ENCODE measurements at regions not wholly inside any gene's neighbourhood (a gene's known extent, or its start where the extent isn't known, plus 50 kb on each side); places are given as distances from the start of the nearest gene placed in this dataset.

DNA sequence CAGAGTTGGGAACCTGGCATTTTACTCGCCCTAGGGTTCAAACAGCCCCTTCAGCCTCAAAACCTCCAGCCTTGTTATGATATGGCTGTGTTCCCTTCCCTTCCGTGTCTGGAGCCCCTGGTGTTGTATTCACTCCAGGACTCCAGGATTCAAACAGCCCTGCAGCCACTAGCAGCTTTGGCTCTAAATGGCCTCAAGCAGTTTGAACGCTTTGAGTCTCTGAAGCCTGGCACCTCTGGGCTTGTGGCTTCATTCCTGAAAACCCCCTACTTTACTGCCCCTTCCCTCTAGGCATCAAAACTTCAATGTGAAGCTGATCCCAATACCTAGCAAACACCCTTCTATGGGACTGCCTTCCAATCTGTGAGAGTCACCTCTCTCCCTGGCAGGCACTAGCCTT lies 67.9 kb upstream of the RMST start:
- no peak overlapping the region for H3K4me2 ChIP-seq
- POLR2A ChIA-PET = no interaction called here
- CTCF ChIA-PET = interaction anchor here (2.5 kb wide), 1 partner anchor 10 kb away, joined by 21 read pairs; no protein-coding TSS in a partner anchor
- H3K9ac ChIP-seq = no peak overlapping the region
- no peaks in the 10 kb centered on the region for H3K79me2 ChIP-seq (ENCODE audit: insufficient read depth)
- no peaks in the 10 kb centered on the region for H3K4me1 ChIP-seq (ENCODE audit: control insufficient read depth in 1 of 2, insufficient read depth in 2 of 2, low read depth in 1 of 2, low read length in 1 of 2)
- H3K27ac ChIP-seq (ENCODE audit: low read depth in 2 of 2, low read length in 1 of 2) = no peak overlapping the region
- no peaks in the 10 kb centered on the region for H3K27me3 ChIP-seq (ENCODE audit: insufficient read depth)
- no peak overlapping the region for H3K4me3 ChIP-seq (ENCODE audit: low read depth in 2 of 2, low read length in 1 of 2)
- 19% methylated on average over 3 of the region's 3 CpGs for WGBS (ENCODE audit: low lambda C conversion rate)
- H3K36me3 ChIP-seq (replicated peaks in 1 of 2; ENCODE audit: control insufficient read depth in 1 of 2, insufficient read depth in 2 of 2, low read length in 1 of 2) = no peaks in the 10 kb centered on the region
- no peak for DNase-seq
- no peak for TF ChIP-seq RFX5 (IDR thresholded peaks at IDR 0.05; ENCODE audit: low read length)
- TF ChIP-seq CHD2 (IDR thresholded peaks at IDR 0.05; ENCODE audit: low read length, partially characterized antibody) = no peak
- TF ChIP-seq, protein P1, sequence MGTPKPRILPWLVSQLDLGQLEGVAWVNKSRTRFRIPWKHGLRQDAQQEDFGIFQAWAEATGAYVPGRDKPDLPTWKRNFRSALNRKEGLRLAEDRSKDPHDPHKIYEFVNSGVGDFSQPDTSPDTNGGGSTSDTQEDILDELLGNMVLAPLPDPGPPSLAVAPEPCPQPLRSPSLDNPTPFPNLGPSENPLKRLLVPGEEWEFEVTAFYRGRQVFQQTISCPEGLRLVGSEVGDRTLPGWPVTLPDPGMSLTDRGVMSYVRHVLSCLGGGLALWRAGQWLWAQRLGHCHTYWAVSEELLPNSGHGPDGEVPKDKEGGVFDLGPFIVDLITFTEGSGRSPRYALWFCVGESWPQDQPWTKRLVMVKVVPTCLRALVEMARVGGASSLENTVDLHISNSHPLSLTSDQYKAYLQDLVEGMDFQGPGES (IDR thresholded peaks at IDR 0.05; ENCODE audit: low read depth, low read length) = no peak
- TF ChIP-seq MEF2A (IDR thresholded peaks at IDR 0.05; ENCODE audit: borderline replicate concordance, low read depth) = no peak
- no peak for TF ChIP-seq GATA2 (CRISPR knock-in tag; IDR thresholded peaks at IDR 0.05)
- TF ChIP-seq, protein P2, sequence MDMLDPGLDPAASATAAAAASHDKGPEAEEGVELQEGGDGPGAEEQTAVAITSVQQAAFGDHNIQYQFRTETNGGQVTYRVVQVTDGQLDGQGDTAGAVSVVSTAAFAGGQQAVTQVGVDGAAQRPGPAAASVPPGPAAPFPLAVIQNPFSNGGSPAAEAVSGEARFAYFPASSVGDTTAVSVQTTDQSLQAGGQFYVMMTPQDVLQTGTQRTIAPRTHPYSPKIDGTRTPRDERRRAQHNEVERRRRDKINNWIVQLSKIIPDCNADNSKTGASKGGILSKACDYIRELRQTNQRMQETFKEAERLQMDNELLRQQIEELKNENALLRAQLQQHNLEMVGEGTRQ (IDR thresholded peaks at IDR 0.05; ENCODE audit: borderline replicate concordance, low read depth, low read length) = no peak
- no peak for TF ChIP-seq MXI1 (IDR thresholded peaks at IDR 0.05; ENCODE audit: low read depth, low read length)
- H4K20me1 ChIP-seq (ENCODE audit: insufficient read depth) = no peaks in the 10 kb centered on the region
- H3K9me3 ChIP-seq = no peaks in the 10 kb centered on the region
- no peaks in the 10 kb centered on the region for H3F3A ChIP-seq (replicated peaks; ENCODE audit: insufficient read depth)
- H2AFZ ChIP-seq (ENCODE audit: low read depth) = no peak overlapping the region
- no peaks in the 10 kb centered on the region for H3K9me2 ChIP-seq

GRCh38 chr12:97397008-97397407 lies 65.6 kb upstream of the RMST start:
- no peak for DNase-seq
- Histone ChIP-seq H2AFZ (ENCODE audit: low read depth) (no peak overlapping the region), H3K79me2 (ENCODE audit: insufficient read depth) (no peaks in the 10 kb centered on the region), H3K9me2 (no peaks in the 10 kb centered on the region), H3K9me3 (no peaks in the 10 kb centered on the region), H4K20me1 (ENCODE audit: insufficient read depth) (no peaks in the 10 kb centered on the region), H3F3A (replicated peaks; ENCODE audit: insufficient read depth) (no peaks in the 10 kb centered on the region), H3K4me3 (ENCODE audit: low read depth in 2 of 2, low read length in 1 of 2) (no peak overlapping the region), H3K9ac (no peak overlapping the region), H3K27ac (ENCODE audit: low read depth in 2 of 2, low read length in 1 of 2) (no peak overlapping the region), H3K4me2 (no peak overlapping the region), H3K27me3 (ENCODE audit: insufficient read depth) (no peaks in the 10 kb centered on the region), H3K36me3 (replicated peaks in 1 of 2; ENCODE audit: control insufficient read depth in 1 of 2, insufficient read depth in 2 of 2, low read length in 1 of 2) (no peaks in the 10 kb centered on the region), H3K4me1 (ENCODE audit: control insufficient read depth in 1 of 2, insufficient read depth in 2 of 2, low read depth in 1 of 2, low read length in 1 of 2) (no peaks in the 10 kb centered on the region)
- ChIA-PET POLR2A (no interaction called here), CTCF (interaction anchor here (1.8 kb wide), 1 partner anchor 410 kb away, joined by 8 read pairs; no protein-coding TSS in a partner anchor)
- 23% methylated on average over 4 of the region's 4 CpGs for WGBS (ENCODE audit: low lambda C conversion rate)
- TF ChIP-seq CHD2 (IDR thresholded peaks at IDR 0.05; ENCODE audit: low read length, partially characterized antibody) = no peak
- no peak for TF ChIP-seq MEF2A (IDR thresholded peaks at IDR 0.05; ENCODE audit: borderline replicate concordance, low read depth)
- no peak for TF ChIP-seq FOXJ3 (CRISPR knock-in tag; IDR thresholded peaks at IDR 0.05)
- no peak for TF ChIP-seq RXRA (IDR thresholded peaks at IDR 0.05; ENCODE audit: borderline replicate concordance, low read depth)
- no peak for TF ChIP-seq FOSL2 (IDR thresholded peaks at IDR 0.05; ENCODE audit: borderline replicate concordance, low read depth)
- TF ChIP-seq RCOR1 (IDR thresholded peaks at IDR 0.05; ENCODE audit: low read length) = no peak
- no peak for TF ChIP-seq PBX3 (IDR thresholded peaks at IDR 0.05)
- TF ChIP-seq, protein P3, sequence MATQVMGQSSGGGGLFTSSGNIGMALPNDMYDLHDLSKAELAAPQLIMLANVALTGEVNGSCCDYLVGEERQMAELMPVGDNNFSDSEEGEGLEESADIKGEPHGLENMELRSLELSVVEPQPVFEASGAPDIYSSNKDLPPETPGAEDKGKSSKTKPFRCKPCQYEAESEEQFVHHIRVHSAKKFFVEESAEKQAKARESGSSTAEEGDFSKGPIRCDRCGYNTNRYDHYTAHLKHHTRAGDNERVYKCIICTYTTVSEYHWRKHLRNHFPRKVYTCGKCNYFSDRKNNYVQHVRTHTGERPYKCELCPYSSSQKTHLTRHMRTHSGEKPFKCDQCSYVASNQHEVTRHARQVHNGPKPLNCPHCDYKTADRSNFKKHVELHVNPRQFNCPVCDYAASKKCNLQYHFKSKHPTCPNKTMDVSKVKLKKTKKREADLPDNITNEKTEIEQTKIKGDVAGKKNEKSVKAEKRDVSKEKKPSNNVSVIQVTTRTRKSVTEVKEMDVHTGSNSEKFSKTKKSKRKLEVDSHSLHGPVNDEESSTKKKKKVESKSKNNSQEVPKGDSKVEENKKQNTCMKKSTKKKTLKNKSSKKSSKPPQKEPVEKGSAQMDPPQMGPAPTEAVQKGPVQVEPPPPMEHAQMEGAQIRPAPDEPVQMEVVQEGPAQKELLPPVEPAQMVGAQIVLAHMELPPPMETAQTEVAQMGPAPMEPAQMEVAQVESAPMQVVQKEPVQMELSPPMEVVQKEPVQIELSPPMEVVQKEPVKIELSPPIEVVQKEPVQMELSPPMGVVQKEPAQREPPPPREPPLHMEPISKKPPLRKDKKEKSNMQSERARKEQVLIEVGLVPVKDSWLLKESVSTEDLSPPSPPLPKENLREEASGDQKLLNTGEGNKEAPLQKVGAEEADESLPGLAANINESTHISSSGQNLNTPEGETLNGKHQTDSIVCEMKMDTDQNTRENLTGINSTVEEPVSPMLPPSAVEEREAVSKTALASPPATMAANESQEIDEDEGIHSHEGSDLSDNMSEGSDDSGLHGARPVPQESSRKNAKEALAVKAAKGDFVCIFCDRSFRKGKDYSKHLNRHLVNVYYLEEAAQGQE (IDR thresholded peaks at IDR 0.05; ENCODE audit: low read depth, low read length) = no peak
- TF ChIP-seq MXI1 (IDR thresholded peaks at IDR 0.05; ENCODE audit: low read depth, low read length) = no peak
- TF ChIP-seq TCF12 (IDR thresholded peaks at IDR 0.05) = no peak
- TF ChIP-seq JUND (IDR thresholded peaks at IDR 0.05) = no peak
- TF ChIP-seq, protein P1 (IDR thresholded peaks at IDR 0.05; ENCODE audit: low read depth, low read length) = no peak
- no peak for TF ChIP-seq GABPA (IDR thresholded peaks at IDR 0.05; ENCODE audit: low read depth)
- TF ChIP-seq POLR2AphosphoS5 (IDR thresholded peaks at IDR 0.05; ENCODE audit: low read depth, low read length) = no peak
- TF ChIP-seq, protein P4, sequence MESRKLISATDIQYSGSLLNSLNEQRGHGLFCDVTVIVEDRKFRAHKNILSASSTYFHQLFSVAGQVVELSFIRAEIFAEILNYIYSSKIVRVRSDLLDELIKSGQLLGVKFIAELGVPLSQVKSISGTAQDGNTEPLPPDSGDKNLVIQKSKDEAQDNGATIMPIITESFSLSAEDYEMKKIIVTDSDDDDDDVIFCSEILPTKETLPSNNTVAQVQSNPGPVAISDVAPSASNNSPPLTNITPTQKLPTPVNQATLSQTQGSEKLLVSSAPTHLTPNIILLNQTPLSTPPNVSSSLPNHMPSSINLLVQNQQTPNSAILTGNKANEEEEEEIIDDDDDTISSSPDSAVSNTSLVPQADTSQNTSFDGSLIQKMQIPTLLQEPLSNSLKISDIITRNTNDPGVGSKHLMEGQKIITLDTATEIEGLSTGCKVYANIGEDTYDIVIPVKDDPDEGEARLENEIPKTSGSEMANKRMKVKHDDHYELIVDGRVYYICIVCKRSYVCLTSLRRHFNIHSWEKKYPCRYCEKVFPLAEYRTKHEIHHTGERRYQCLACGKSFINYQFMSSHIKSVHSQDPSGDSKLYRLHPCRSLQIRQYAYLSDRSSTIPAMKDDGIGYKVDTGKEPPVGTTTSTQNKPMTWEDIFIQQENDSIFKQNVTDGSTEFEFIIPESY (IDR thresholded peaks at IDR 0.05; ENCODE audit: borderline replicate concordance, low read depth) = no peak
